ENCODE measurements at regions not wholly inside any gene's neighbourhood (a gene's known extent, or its start where the extent isn't known, plus 50 kb on each side); places are given as distances from the start of the nearest gene placed in this dataset.
"Not testable (repeated sequence)": the region's sequence is repeated elsewhere in the genome, so short reads cannot be mapped to it uniquely, and the experiment has no call there.

GRCh38 chr4:81586706-81587105 lies 115.0 kb upstream of the RASGEF1B start:
- no peak for DNase-seq

GRCh38 chr4:81580994-81581374 lies 109.3 kb upstream of the RASGEF1B start:
- not testable (repeated sequence) for DNase-seq

- DNase-seq = no peak
Observed at GRCh38 chr4:81580346-81580993, 108.8 kb upstream of the RASGEF1B start.

DNA sequence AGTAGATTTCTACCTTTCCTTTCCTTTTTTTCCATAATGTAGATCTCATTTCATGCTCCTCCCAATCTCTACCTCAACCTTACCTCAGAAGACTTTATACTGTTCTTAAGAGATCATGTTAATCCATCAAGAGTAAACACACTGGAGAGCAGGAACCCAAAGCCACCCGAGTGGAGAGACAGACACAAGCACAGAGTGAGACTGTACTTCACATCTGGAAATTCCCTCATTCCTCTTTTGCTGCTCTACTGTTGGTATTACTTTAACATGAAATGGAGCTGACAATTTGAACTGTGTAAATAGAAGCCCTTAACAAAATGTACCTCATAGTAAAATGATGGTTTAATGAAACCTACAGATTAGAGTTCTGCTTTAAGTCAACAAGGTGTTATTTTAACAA lies 105.7 kb upstream of the RASGEF1B start:
- no peak for DNase-seq

DNA sequence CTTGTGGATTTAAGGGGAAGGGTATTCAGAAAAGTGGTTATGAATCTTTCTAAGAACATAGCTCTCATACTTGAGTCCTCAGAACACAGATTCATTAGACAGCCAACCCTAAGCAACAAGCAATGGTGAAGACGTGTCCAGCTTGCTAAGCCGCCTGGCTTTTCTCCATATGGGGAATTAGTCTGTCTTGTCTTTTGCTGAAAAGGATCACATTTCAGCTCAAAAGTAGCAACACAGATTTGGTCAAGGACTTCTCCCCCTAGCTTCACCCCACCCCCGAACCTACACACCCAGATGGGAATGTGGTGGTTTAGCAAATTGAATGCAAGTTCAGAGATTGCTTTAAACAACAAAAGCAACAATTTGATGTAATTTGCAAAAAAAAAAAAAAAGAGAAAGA lies 103.3 kb upstream of the RASGEF1B start:
- DNase-seq = no peak

GRCh38 chr4:81573840-81574239 lies 102.1 kb upstream of the RASGEF1B start:
- no peak for DNase-seq

- no peak for DNase-seq
Observed at GRCh38 chr4:81572402-81572801, 100.7 kb upstream of the RASGEF1B start.

DNA sequence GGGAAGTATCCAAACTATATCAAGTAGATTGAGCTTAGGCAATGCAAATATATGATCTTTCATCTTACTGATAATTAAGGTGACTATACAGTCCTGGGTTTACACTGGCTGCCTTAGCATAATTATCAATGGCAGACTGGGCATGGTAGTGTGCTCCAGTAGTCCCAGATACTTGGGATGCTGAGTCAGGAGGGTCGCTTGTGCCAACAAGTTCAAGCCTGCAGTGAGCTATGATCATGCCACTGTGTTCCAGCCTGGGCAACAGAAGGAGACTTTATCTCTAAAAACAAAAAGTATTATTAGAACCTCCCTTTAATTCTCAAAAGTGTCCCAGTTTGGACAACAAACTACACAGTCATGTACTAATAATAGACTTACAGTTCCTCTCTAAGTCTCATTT lies 99.4 kb upstream of the RASGEF1B start:
- DNase-seq = no peak

DNA sequence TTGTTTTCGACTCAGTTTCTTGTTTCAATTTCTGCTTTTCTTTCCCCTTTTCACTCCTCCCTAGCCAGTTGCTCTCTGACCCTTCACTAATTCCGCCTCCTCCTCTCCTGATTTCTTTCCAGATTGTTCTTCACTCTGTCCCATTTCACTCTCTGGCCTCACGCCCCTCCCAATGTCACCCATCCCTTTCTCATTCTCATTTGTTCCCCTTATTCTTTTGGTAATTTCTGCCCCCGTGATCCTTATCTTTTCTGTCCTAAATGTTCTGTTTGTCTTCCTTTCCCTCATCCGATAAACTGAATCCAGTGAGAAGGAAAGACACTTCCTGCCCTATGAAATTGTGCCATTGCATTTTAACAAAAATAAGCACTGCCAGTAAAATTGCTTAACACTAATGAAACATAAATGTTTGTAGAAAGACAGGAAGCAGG lies 94.5 kb upstream of the RASGEF1B start:
- no peak for DNase-seq

GRCh38 chr4:81565142-81565870 lies 93.6 kb upstream of the RASGEF1B start:
- DNase-seq = peak; percentile 2

DNA sequence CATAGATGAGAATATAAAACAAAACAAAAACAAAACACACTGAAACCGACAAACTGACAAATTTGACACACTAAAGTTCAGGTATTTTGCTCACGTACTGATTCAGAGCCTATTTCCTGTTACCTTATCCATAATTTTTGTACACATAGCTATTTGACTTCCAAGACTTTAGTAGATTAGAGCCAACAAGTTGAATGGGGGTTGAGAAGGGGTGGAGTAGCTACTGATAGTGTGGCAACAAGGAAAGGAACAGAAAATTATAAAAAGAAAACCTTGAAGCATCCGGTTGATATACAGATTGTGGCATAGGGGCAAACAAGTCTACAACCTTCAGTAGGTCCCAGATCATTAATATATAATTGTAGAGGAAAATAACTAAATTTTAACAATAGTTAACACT lies 92.3 kb upstream of the RASGEF1B start:
- DNase-seq = no peak

- DNase-seq = no peak
Observed at GRCh38 chr4:81562093-81562492, 90.4 kb upstream of the RASGEF1B start.

DNA sequence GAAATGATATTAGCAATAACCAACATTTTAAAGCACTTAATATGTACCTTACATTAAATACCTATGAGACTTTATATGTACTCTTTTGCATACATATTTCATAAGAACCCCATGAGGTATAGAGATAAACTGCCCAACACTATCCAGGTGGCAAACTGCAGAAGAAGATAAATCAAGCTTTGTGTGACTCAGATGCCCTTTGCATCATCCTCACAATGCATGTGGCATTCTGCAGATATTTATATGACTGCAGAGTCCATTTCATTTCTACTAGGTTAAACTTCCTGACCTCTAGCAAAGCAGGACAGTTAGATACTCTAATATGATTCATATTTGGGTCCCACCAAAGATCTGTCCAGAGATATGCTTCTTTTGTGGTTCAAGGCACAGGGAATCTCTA lies 85.6 kb upstream of the RASGEF1B start:
- no peak for DNase-seq

DNA sequence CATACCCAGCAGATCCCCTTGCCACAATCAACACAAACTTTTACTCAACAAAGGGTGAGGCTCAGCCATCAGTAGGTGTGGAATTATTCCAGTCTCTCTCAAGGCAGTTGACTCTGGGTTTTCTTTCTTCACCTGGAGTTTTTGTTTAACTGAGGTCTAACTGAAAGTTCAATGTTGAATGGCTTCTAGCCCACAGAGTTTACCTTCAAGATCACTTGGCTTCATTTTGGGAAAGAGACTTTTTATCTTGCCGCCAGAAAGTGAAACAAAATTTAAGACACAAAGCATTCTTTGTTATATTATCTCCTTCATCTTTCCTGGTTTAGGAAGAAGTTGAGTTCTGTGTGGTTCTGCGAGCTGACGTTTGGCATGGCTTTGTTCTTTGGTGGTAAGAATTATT lies 83.8 kb upstream of the RASGEF1B start:
- no peak for DNase-seq

GRCh38 chr4:81552086-81552485 lies 80.4 kb upstream of the RASGEF1B start:
- DNase-seq = no peak

GRCh38 chr4:81550388-81550859 lies 78.7 kb upstream of the RASGEF1B start:
- no peak for DNase-seq

DNA sequence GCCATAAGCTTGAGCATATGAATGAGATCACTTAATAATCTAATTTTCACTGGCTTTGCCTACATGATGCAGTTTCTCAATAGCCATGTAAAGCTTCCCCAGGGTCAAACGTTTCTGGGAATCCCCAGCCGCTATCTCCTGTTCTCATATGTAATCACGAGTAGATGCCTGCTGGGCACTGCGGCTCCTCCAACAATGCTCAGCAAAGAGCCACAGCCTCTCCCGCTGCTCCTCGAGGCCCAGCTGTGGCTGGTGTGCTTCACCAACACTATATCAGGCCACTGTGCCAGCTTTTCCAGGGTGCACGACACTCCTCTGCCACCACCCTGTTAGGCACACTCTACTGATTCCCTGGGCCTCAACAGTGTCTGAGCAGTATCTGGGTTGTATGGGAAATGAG lies 78.3 kb upstream of the RASGEF1B start:
- no peak for DNase-seq

DNA sequence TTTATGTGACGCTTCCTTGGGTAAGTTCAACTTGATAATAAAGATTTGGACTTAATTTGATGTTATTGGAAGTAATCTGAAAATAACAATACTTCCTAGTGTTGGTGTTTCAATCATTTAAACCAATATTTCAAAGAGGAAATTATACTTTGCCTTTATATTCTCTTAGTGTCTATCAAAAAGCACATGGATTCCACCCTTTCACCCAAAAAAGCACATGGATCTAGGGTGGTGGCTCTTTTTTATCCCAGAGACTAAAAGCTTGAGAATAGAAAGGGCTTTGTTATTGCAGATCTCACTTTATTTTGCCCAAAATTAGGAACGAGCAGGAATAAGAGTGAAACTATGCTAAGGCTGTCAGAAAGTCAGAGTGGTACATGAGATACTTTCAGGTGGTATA lies 75.1 kb upstream of the RASGEF1B start:
- DNase-seq = no peak

DNA sequence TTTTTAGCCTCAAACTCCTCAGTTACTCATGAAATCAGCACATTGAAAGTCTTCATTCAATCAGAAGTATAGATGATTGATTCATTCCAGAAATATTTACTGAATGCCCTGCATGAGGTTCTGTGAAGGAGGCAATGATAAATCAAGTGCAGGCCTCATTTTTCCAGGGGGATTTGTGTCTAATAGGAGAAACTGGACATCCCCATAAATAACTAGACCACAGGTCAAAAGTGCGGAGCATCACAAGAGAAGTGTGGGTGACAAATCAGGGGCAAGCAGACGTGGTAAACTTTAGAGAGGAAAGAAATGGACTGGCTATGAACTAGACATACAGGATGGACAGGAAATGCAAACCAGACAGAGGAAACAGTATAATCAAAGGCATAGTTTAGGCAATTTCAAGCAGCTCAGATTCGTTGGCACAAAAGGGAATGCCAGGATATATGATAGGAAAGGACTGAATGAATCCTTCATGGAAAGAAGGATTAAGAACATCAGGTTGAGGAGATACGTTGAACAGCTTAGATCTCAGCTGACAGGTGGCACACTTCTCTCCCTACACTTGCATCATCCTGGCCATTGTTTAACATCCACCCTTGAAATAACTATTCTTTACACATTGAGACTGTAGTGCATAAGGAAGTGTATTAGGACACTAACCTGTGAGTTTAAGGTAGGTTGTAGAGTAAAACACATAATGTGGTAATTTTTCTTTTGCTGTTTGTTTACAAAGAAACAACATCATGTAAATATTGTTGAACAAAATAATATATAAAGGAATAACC lies 69.6 kb upstream of the RASGEF1B start:
- DNase-seq = no peak

GRCh38 chr4:81538716-81539427 lies 67.2 kb upstream of the RASGEF1B start:
- DNase-seq = no peak

DNA sequence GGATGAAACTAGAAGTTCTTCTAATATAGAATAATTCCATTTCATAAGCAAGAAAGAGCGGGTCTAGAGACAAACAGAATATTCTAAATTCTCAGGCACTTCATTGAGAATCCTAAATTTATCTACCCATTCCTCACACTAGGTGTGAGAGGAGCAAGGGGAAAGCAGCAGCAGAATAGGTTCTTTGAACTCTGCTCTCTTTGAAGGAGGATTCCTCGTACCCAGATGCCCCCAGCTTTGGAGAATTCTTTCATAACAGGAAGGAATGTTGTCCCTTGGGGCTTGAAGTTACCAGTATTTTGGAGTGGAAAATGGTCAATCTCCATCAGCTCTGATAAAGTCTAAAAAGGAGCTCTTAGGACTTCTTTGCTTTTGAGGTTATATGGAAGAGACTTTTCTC lies 59.7 kb upstream of the RASGEF1B start:
- DNase-seq = no peak

GRCh38 chr4:81528979-81529378 lies 57.3 kb upstream of the RASGEF1B start:
- no peak for DNase-seq

DNA sequence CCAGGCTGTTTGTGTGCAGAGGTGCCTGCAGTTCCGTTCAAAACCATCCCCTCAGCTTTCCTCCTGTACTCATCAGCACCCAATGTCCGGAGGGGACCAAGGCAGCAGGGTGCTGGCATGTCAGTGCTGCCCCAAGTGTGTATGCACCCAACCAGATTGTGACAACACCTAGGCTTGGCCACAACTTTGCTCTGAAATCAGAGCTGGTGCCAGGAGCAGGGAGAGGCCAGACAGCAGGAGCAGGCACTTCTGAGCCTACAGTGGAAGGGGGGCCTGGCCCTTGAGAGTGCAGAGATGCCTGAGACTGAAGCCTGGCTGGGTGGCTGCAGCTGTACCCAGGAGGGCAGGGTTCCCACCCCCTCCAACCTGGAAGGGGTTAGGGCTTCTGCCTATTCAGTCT lies 56.5 kb upstream of the RASGEF1B start:
- no peak for DNase-seq

All from fibroblast of skin of back (primary cell).